Stimulated activated CD8-positive, alpha-beta memory T cell treated with anti-CD3 and anti-CD28 coated beads, Interleukin-15, amount 100 ng/mL, for 24 hours (primary cell): ENCODE measurements at regions not wholly inside any gene's neighbourhood (a gene's known extent, or its start where the extent isn't known, plus 50 kb on each side); places are given as distances from the start of the nearest gene placed in this dataset.

ENCODE experiments used
- DNase-seq: peaks from one replicate; pipeline ENCODE4 v3.0.0-alpha.2; 2020; ENCODE audit warnings: low read depth

- no peak for DNase-seq
Measured at GRCh38 chr21:38702196-38702595, 103.5 kb upstream of the ETS2 start.

GRCh38 chr21:38709876-38710275, 95.9 kb upstream of the ETS2 start:
- no peak for DNase-seq

DNA sequence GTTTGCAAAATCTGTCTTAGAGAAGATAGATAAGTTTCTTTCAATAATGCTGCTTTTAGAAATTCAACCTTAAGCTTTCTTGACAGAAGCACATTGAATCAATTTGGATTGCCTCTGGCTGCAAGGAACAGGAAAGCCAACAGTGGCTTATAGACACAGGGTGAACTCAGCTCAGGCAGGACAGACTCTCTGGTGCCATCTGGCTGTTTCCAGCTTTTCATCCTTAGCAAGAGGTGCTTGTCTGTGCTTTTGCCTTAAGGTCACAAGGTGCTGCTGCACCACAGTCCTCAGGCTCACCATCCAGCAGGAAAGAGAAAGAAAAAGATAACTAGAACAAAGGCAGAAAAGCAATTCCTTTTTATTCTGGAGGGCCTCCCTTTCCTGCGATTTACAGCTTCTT, 93.7 kb upstream of the ETS2 start:
- no peak for DNase-seq

- no peak for DNase-seq
Measured at GRCh38 chr21:38712664-38713063, 93.1 kb upstream of the ETS2 start.

- no peak for DNase-seq
Measured at GRCh38 chr21:38714039-38714817, 91.5 kb upstream of the ETS2 start.

GRCh38 chr21:38714999-38715398, 90.7 kb upstream of the ETS2 start:
- no peak for DNase-seq

- no peak for DNase-seq
Measured at GRCh38 chr21:38716088-38716487, 89.6 kb upstream of the ETS2 start.

- no peak for DNase-seq
Measured at GRCh38 chr21:38716942-38717341, 88.8 kb upstream of the ETS2 start.

- DNase-seq = no peak
Measured at GRCh38 chr21:38718481-38718880, 87.2 kb upstream of the ETS2 start.

- no peak for DNase-seq
Measured at GRCh38 chr21:38720074-38720473, 85.7 kb upstream of the ETS2 start.

DNA sequence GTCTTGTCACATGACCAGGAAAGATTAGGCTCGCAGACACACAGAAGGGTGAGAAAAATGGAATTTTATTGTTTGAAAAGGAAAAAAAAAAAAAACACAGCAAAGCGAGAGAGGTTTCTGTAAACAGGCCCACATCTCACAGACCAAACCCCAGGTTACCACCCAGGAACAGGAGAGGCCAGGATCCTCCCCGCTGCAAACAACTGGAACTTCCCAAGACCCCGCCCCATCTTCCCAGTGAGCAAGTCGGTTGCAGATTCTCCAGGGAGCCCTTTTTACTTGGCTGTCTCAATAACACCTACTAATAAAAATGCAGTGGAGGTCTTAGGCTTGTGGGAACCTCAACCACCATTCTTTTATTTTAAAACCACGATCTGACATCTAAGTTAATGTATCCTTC, 84.7 kb upstream of the ETS2 start:
- DNase-seq = no peak

DNA sequence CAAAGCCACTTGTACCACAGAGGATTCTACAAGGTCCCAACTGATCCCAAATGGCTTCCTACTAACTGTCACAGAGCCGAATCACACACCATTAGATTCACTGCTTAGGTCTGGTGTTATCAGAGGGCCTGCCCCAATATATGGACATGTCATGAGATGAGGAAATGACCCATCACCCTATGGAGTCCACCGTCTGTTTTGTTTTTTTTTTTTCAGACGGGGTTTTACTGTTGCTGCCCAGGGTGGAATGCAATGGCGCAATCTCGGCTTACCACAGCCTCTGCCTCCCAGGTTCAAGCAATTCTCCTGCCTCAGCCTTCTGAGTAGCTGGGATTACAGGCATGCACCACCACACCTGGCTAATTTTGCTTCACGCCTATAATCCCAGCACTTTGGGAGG, 83.8 kb upstream of the ETS2 start:
- no peak for DNase-seq

DNA sequence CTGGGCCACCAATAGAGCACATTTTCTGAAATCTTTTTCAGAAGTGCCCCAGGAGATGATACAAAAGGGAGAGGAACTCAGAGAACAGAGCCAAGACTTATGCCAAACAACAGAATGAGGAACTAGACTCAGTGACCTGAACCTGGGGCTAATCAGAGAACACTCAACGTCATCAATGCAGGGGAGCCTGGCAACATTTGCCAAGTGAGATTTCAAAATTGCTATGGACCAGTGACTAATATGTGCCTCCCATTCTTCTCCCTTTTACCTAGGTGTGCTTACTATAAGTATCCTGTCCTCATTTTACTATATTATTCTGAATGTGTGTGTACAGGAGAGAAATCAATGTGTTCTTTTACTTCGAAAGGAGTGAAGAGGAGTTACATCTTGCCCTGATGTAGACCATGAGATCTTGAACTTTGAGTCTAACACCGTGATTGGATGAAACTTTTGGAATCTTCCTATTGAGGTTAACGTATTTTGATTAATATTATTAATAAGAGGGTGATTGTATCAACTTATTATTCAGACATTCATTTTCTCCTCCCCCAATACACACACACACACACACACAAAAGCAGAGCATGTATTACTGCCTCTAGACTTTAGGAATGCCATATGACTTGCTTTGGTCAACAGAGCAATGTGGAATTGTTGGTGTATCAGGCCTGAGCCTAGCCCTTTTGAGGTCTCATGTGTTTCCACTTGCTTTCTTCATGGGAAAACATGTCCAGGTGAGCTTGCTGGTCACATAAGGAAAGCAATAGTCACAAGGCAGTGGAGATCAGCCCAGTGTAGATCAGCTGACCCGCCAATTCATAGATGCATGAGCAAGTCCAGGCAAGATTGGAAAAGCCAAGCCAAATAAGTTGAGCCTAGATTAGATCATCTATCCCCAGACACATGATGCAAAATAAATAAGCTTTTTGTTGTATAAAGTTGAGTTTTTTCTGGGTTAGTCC, 80.3 kb upstream of the ETS2 start:
- DNase-seq = no peak

DNA sequence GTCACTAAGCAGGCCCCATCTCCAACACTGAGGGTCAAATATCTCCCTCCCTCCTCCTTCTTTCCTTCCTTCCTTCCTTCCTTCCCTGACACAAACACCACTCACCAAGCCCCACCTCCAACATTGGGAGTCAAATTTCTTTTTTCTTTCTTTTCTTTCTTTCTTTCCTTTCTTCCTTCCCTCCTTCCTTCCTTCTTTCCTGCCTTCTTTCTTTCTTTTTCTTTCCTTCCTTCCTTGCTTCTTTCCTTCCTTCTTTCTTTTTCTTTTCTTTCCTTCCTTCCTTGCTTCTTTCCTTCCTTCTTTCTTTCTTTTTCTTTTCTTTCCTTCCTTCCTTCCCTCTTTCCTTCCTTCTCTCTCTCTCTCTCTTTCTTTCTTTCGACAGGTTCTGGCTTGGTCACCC, 79.2 kb upstream of the ETS2 start:
- DNase-seq = no peak

GRCh38 chr21:38729291-38729690, 76.4 kb upstream of the ETS2 start:
- no peak for DNase-seq

GRCh38 chr21:38729754-38730379, 75.9 kb upstream of the ETS2 start:
- no peak for DNase-seq

- peak; percentile 67 for DNase-seq
Measured at GRCh38 chr21:38733972-38734546, 71.7 kb upstream of the ETS2 start.

- no peak for DNase-seq
Measured at GRCh38 chr21:38734646-38735365, 70.9 kb upstream of the ETS2 start.

DNA sequence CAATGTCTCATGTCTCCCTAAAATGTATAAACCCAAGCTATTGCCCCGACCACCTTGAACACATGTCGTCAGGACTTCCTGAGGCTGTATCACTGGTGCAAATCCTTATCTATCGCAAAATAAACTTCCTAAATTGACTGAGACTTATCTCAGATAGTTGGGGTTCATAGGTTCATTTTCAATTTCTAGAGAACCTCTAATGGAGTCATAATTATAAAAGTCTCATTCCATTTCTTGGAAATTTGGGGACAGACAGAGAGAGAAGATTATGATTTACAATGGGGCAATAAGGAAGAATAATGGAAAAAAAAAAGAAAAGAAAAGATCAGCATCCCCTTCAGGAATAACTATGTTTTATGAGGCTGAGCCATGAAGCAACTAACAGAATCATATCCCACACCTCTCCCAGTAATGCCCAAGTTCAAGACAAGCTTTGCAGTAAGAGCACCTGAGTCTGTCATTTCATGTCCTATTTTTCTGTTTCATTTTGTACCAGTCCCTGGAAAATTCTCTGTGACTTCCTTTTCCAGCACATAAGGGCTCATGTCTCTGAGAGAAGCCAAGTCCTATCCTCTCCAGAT, 70.0 kb upstream of the ETS2 start:
- no peak for DNase-seq

DNA sequence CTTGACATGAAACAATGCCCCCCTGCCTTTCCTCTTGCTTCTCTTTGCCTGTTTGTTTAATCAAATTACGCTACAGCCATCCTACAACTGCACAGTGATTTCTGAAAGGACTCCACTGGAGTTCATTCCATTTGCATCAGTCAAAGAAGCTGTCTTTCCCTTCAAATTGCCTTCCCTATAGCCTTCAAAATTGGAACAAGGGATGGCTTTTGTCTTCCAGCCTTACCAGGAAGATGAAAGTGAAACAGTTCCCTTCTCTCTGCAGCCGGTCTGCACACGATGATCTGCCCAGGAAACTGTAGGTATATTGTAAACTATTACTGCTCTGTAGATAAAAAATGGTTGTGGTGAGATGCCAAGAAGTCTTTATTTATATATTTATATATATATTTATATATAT, 65.6 kb upstream of the ETS2 start:
- no peak for DNase-seq
